OCI-LY7 (cell line): ENCODE measurements at regions not wholly inside any gene's neighbourhood (a gene's known extent, or its start where the extent isn't known, plus 50 kb on each side); places are given as distances from the start of the nearest gene placed in this dataset.

ENCODE experiments used
- CTCF ChIP-seq: fragments of 200-600 bp; sonication (generic); conservative IDR thresholded peaks from 2 replicates; pipeline ENCODE4 v1.5.1; 2014; ENCODE audit warnings: mild to moderate bottlenecking, antibody characterized with exemption, low read length, moderate library complexity, mixed read lengths
- EZH2phosphoT487 ChIP-seq: fragments of 200-600 bp; sonication (generic); IDR thresholded peaks from 2 replicates; pipeline ENCODE4 v1.6.1; 2018; ENCODE audit warnings: low read depth, borderline replicate concordance, mild to moderate bottlenecking, mixed run types, antibody characterized with exemption, low read length, moderate library complexity, mixed read lengths

- TF ChIP-seq CTCF (no peak), EZH2phosphoT487 (no peak)
Measured at GRCh38 chr5:169408731-169409130, 107.8 kb upstream of the SLIT3 start.
